ENCODE measurements at regions not wholly inside any gene's neighbourhood (a gene's known extent, or its start where the extent isn't known, plus 50 kb on each side); places are given as distances from the start of the nearest gene placed in this dataset.

- TF ChIP-seq CTCF (IDR thresholded peaks at IDR 0.05; ENCODE audit: low read depth, low read length) (no peak), MYC (IDR thresholded peaks at IDR 0.05; ENCODE audit: low read depth, low read length) (no peak)
Measured at GRCh38 chr2:64312622-64313397, 141.2 kb upstream of the LGALSL start.
